ENCODE measurements at regions not wholly inside any gene's neighbourhood (a gene's known extent, or its start where the extent isn't known, plus 50 kb on each side); places are given as distances from the start of the nearest gene placed in this dataset.

- Histone ChIP-seq H3K4me1 (no peaks in the 10 kb centered on the region), H3K4me3 (no peak overlapping the region), H3K9me3 (no peaks in the 10 kb centered on the region), H3K36me3 (no peaks in the 10 kb centered on the region), H3K27me3 (no peaks in the 10 kb centered on the region), H3K27ac (no peak overlapping the region)
- intact Hi-C loops (cut with DNase I; ENCODE audit: low total_unique reads) = no loop called here
- TF ChIP-seq POLR2AphosphoS5 (IDR thresholded peaks at IDR 0.05) (no peak), EP300 (IDR thresholded peaks at IDR 0.05) (no peak), POLR2A (IDR thresholded peaks at IDR 0.05) (no peak), CTCF (IDR thresholded peaks at IDR 0.05) (no peak)
- WGBS, 5 donors = 66 to 74% (median 72%) methylated on average over 4 of the region's 4 CpGs
- DNase-seq = no peak
Observed at GRCh38 chr6:79783670-79784394, 152.7 kb downstream of the SH3BGRL2 start.

- H3K27me3 ChIP-seq = no peaks in the 10 kb centered on the region
- TF ChIP-seq POLR2A (IDR thresholded peaks at IDR 0.05) (no peak), CTCF (IDR thresholded peaks at IDR 0.05) (no peak), POLR2AphosphoS5 (IDR thresholded peaks at IDR 0.05) (no peak), EP300 (IDR thresholded peaks at IDR 0.05) (no peak)
- intact Hi-C loops (cut with DNase I; ENCODE audit: low total_unique reads) = no loop called here
- no peaks in the 10 kb centered on the region for H3K36me3 ChIP-seq
- H3K9me3 ChIP-seq = no peaks in the 10 kb centered on the region
- H3K27ac ChIP-seq = no peak overlapping the region
- WGBS, 5 donors = 79 to 88% (median 83%) methylated on average over 5 of the region's 5 CpGs
- no peak overlapping the region for H3K4me3 ChIP-seq
- H3K4me1 ChIP-seq = peaks cover 0 to 6% (median 4%) of the 10 kb centered on the region in 4 donors
- no peak for DNase-seq
Observed at GRCh38 chr6:79782792-79783580, 151.9 kb downstream of the SH3BGRL2 start.

GRCh38 chr6:79781916-79782315, 150.8 kb downstream of the SH3BGRL2 start:
- H3K4me1 ChIP-seq = peaks cover 0 to 13% (median 6%) of the 10 kb centered on the region in 4 donors
- H3K27ac ChIP-seq = no peak overlapping the region
- H3K9me3 ChIP-seq = no peaks in the 10 kb centered on the region
- H3K4me3 ChIP-seq = no peak overlapping the region
- no peak for DNase-seq
- H3K27me3 ChIP-seq = no peaks in the 10 kb centered on the region
- TF ChIP-seq CTCF (IDR thresholded peaks at IDR 0.05) (no peak), POLR2AphosphoS5 (IDR thresholded peaks at IDR 0.05) (no peak)
- H3K36me3 ChIP-seq = no peaks in the 10 kb centered on the region
- intact Hi-C loops (cut with DNase I; ENCODE audit: low total_unique reads) = no loop called here
- WGBS, 5 donors = 88 to 94% (median 90%) methylated on average over 4 of the region's 4 CpGs

GRCh38 chr6:79780881-79781280, 149.8 kb downstream of the SH3BGRL2 start:
- no peak for TF ChIP-seq EP300 (IDR thresholded peaks at IDR 0.05)
- no peak for TF ChIP-seq POLR2AphosphoS5 (IDR thresholded peaks at IDR 0.05)
- no peak for TF ChIP-seq CTCF (IDR thresholded peaks at IDR 0.05)
- no peak for TF ChIP-seq POLR2A (IDR thresholded peaks at IDR 0.05)
- H3K4me1 ChIP-seq = peaks cover 0 to 13% (median 6%) of the 10 kb centered on the region in 4 donors
- no peak overlapping the region for H3K4me3 ChIP-seq
- no peaks in the 10 kb centered on the region for H3K27me3 ChIP-seq
- no peaks in the 10 kb centered on the region for H3K36me3 ChIP-seq
- no peaks in the 10 kb centered on the region for H3K9me3 ChIP-seq
- intact Hi-C loops (cut with DNase I; ENCODE audit: low total_unique reads) = no loop called here
- H3K27ac ChIP-seq = no peak overlapping the region
- WGBS, 5 donors = 81 to 100% (median 85%) methylated on average over 1 of the region's 1 CpG
- no peak for DNase-seq

All from stomach (tissue), 8 donors.